GM10248 (cell line): ENCODE measurements at regions not wholly inside any gene's neighbourhood (a gene's known extent, or its start where the extent isn't known, plus 50 kb on each side); places are given as distances from the start of the nearest gene placed in this dataset.
"Not testable (repeated sequence)": the region's sequence is repeated elsewhere in the genome, so short reads cannot be mapped to it uniquely, and the experiment has no call there.

Source experiments
- CTCF ChIA-PET: fragments of 300-600 bp; sonication (Branson Sonifier 250); formaldehyde crosslinking; extraction: SDS; loops from one replicate; lab custom pipeline; 2021; ENCODE audit warnings: antibody characterized with exemption; lab: Yijun Ruan, JAX
- POLR2A ChIA-PET: fragments of 350-650 bp; sonication (Branson Sonifier 250); formaldehyde crosslinking; extraction: SDS; loops from one replicate; lab custom pipeline; 2020; ENCODE audit warnings: antibody characterized with exemption; lab: Yijun Ruan, JAX
- DNase-seq: peaks from one replicate; pipeline ENCODE4 v3.0.0; 2012; ENCODE audit errors: extremely low spot score
- CTCF ChIP-seq: IDR thresholded peaks from 2 replicates; pipeline ENCODE4 v1.5.1; 2012; ENCODE audit warnings: mild to moderate bottlenecking, low read depth; ENCODE audit errors: extremely low read depth, missing control alignments, control extremely low read depth

- no peak for DNase-seq
- ChIA-PET CTCF (interaction anchor here (0.9 kb wide), 1 partner anchor 17 kb away, joined by 5 read pairs; no protein-coding TSS in a partner anchor), POLR2A (no interaction called here)
- no peak for TF ChIP-seq CTCF
Measured at GRCh38 chr14:86143248-86143647, 613.3 kb downstream of the FLRT2 start.

- TF ChIP-seq CTCF, result no peak
- ChIA-PET CTCF (no interaction called here), POLR2A (no interaction called here)
- DNase-seq, result no peak
Measured at GRCh38 chr14:86141966-86142365, 612.0 kb downstream of the FLRT2 start.

GRCh38 chr14:86129426-86129825 lies 599.5 kb downstream of the FLRT2 start:
- POLR2A ChIA-PET, result no interaction called here
- CTCF ChIA-PET, result no interaction called here
- no peak for DNase-seq
- no peak for TF ChIP-seq CTCF

GRCh38 chr14:86124328-86124727 lies 594.4 kb downstream of the FLRT2 start:
- CTCF ChIA-PET, result interaction anchor here (0.9 kb wide), 1 partner anchor 10 kb away, joined by 4 read pairs; no protein-coding TSS in a partner anchor
- no peak for DNase-seq
- POLR2A ChIA-PET, result no interaction called here
- TF ChIP-seq CTCF, result no peak

- ChIA-PET CTCF (no interaction called here), POLR2A (no interaction called here)
- TF ChIP-seq CTCF, result no peak
- DNase-seq, result no peak
Measured at GRCh38 chr14:86115972-86116371, 586.0 kb downstream of the FLRT2 start.

GRCh38 chr14:86110871-86111270 lies 580.9 kb downstream of the FLRT2 start:
- DNase-seq, POLR2A ChIA-PET, CTCF ChIA-PET: not testable (repeated sequence)

GRCh38 chr14:86104691-86105265 lies 574.8 kb downstream of the FLRT2 start:
- DNase-seq, result no peak
- no peak for TF ChIP-seq CTCF
- ChIA-PET CTCF (no interaction called here), POLR2A (no interaction called here)
